Prostate gland (tissue), 2 donors: ENCODE measurements at regions not wholly inside any gene's neighbourhood (a gene's known extent, or its start where the extent isn't known, plus 50 kb on each side); places are given as distances from the start of the nearest gene placed in this dataset.

Source experiments
- DNase-seq: peaks from one replicate; pipeline ENCODE4 v3.0.0-alpha.2; 2019; ENCODE audit warnings: low spot score
- H3K27ac ChIP-seq, 2 donors: fragments of 200-600 bp; sonication (generic); 2 replicates each; pipeline ENCODE4 v1.5.1; 2017 to 2019
- H3K27me3 ChIP-seq: fragments of 200-600 bp; sonication (generic); replicated peaks from 2 replicates; pipeline ENCODE4 v1.5.1; 2019; ENCODE audit not compliant: insufficient read depth
- H3K36me3 ChIP-seq, 2 donors: fragments of 200-600 bp; sonication (generic); 1 replicate in 1 of 2; 2 replicates in 1 of 2; pipeline versions ENCODE4 v1.5.1 to v1.8.1; 2017 to 2019
- H3K4me1 ChIP-seq: fragments of 200-600 bp; sonication (generic); replicated peaks from 2 replicates; pipeline ENCODE4 v1.5.1; 2019
- H3K4me3 ChIP-seq, 2 donors: fragments of 200-600 bp; sonication (generic); 2 replicates each; pipeline ENCODE4 v1.5.1; 2017 to 2019
- H3K9me3 ChIP-seq: fragments of 200-600 bp; sonication (generic); 2 replicates; pipeline ENCODE4 v1.5.1; 2017
- POLR2A ChIP-seq: fragments of 450-650 bp; IDR thresholded peaks from one replicate; pipeline ENCODE4 v1.6.1; 2016; ENCODE audit warnings: antibody characterized with exemption, mild to moderate bottlenecking
- POLR2AphosphoS5 ChIP-seq: sonication (generic); formaldehyde crosslinking; IDR thresholded peaks from one replicate; pipeline ENCODE4 v1.6.1; 2017; ENCODE audit warnings: antibody characterized with exemption
- WGBS: methylation state at CpG from one replicate; pipeline ENCODE4 v1.1.5; 2018; 5-methylcytosine and 5-hydroxymethylcytosine counted together
- intact Hi-C: fragments of 100-400 bp; cut with DNase I; formaldehyde crosslinking; loops from one replicate; pipeline ENCODE4 v1.14.2; 2022
- TF ChIP-seq, protein P1 (sequence below), 4 experiments: fragments of 200-600 bp in 2 of 4; fragments of 450-650 bp in 2 of 4; sonication (generic) in 2 of 4; IDR thresholded peaks; 1 replicate in 3 of 4; 2 replicates in 1 of 4; pipeline ENCODE4 v1.5.1; 2016 to 2019; ENCODE audit warnings: antibody characterized with exemption in 4 of 4, mild to moderate bottlenecking in 2 of 4, moderate library complexity in 2 of 4

DNA sequence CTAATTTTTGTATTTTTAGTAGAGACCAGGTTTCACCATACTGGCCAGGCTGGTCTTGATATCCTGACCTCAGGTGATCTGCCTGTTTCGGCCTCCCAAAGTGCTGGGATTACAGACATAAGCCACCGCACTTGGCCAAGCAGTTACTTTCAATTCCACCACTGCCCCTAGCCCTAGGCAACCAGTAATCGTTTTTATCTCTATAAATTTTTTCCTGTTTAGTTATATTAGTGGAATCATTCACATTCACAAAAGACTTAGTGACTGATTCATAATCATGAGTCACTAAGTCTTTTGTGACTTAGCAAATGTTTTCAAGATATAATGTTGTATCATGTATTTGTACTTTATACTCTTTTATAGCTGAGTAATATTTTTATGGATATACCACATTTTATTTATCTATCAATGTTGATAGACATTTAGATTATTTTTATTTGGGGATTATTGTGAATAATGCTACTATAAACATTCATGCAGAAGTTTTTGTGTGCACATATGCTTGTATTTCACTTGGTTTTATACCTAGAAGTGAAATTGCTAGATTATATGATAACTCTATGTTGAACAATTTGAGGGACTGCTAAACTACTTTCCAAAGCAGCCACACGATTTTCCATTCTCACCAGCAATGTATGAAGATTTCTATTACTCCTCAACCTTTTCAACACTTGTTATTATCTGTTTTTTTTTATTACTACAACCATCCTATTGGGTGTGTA, 421.4 kb upstream of the ID4 start:
- Histone ChIP-seq H3K4me1 (no peaks in the 10 kb centered on the region), H3K36me3 (no peaks in the 10 kb centered on the region), H3K27me3 (no peaks in the 10 kb centered on the region), H3K4me3 (no peak overlapping the region), H3K9me3 (no peaks in the 10 kb centered on the region), H3K27ac (no peak overlapping the region)
- intact Hi-C loops: no loop called here
- no peak for DNase-seq
- TF ChIP-seq, protein P1, sequence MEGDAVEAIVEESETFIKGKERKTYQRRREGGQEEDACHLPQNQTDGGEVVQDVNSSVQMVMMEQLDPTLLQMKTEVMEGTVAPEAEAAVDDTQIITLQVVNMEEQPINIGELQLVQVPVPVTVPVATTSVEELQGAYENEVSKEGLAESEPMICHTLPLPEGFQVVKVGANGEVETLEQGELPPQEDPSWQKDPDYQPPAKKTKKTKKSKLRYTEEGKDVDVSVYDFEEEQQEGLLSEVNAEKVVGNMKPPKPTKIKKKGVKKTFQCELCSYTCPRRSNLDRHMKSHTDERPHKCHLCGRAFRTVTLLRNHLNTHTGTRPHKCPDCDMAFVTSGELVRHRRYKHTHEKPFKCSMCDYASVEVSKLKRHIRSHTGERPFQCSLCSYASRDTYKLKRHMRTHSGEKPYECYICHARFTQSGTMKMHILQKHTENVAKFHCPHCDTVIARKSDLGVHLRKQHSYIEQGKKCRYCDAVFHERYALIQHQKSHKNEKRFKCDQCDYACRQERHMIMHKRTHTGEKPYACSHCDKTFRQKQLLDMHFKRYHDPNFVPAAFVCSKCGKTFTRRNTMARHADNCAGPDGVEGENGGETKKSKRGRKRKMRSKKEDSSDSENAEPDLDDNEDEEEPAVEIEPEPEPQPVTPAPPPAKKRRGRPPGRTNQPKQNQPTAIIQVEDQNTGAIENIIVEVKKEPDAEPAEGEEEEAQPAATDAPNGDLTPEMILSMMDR (IDR thresholded peaks at IDR 0.05): no peak
- TF ChIP-seq POLR2A: no peak
- TF ChIP-seq POLR2AphosphoS5: no peak
- 66% methylated on average over 4 of the region's 4 CpGs for WGBS

DNA sequence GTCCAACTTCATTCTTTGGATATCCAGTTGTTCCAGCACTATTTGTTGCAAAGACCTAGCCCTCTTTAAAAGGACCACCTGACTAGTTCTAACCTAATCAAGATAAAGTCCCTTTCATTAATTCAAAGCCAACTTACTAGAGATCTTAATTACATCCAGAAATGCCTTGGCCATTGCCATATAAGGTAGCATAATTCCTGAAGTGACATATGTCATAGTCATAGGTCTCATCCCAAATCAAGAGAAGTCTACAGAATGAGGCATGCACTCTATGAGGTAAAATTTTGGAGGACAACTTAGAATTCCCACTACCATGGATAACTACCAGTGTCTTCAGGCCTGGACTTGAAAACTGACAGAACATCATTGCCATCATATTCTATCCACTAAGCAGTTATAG, 420.4 kb upstream of the ID4 start:
- H3K36me3 ChIP-seq: no peaks in the 10 kb centered on the region
- intact Hi-C loops: no loop called here

DNA sequence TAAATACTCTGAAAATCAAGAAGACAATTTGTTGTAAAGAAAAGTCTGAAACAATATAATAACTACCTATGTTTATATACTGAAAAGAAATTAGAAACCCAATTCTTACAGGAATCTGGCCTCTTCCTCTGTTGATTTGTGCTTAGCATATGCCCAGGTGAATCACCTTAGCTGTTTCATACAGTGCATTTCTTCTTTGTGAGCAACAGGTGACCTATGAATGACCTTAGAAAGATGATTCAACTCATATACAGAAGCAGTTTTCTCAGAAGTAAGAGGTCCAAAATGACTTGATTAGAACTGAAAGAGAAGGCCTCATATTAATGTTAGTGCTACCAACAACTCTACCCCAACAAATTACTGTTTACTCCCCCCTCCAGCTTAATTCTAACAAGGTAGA, 419.5 kb upstream of the ID4 start:
- H3K27ac ChIP-seq: no peak overlapping the region
- no peak for DNase-seq
- no peaks in the 10 kb centered on the region for H3K36me3 ChIP-seq
- H3K9me3 ChIP-seq: no peaks in the 10 kb centered on the region
- no peak overlapping the region for H3K4me3 ChIP-seq
- H3K27me3 ChIP-seq: no peaks in the 10 kb centered on the region
- intact Hi-C loops: no loop called here
- TF ChIP-seq, protein P1 (IDR thresholded peaks at IDR 0.05): no peak
- TF ChIP-seq POLR2AphosphoS5 (no peak), POLR2A (no peak)
- H3K4me1 ChIP-seq: no peaks in the 10 kb centered on the region

More for the DNA sequence above, 420.4 kb upstream of the ID4 start:
- H3K27me3 ChIP-seq: no peaks in the 10 kb centered on the region
- no peak overlapping the region for H3K4me3 ChIP-seq
- no peak overlapping the region for H3K27ac ChIP-seq
- H3K4me1 ChIP-seq: no peaks in the 10 kb centered on the region
- H3K9me3 ChIP-seq: no peaks in the 10 kb centered on the region
- DNase-seq: no peak
- TF ChIP-seq POLR2A: no peak
- TF ChIP-seq, protein P1 (IDR thresholded peaks at IDR 0.05): no peak
- TF ChIP-seq POLR2AphosphoS5: no peak

DNA sequence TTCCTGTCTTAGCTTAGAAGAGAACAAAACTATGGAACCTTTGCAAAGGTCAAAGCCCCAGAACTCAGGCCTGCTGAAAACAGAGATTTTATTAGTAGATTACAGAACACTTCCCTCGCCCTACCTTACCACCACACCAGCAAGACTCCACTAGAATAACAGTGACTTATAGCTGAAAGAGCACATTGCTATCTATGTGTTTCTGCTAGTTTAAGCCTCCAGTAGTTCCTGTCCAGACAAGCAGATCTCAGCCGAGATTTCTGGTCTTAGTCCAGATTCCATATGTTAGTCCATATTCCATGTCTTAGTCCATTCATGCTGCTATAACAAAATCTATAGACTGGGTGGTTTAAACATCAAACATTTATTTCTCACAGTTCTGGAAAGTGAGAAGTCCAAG, 412.3 kb upstream of the ID4 start:
- intact Hi-C loops: no loop called here
- no peak overlapping the region for H3K27ac ChIP-seq
- no peak for DNase-seq
- H3K4me1 ChIP-seq: no peaks in the 10 kb centered on the region
- TF ChIP-seq, protein P1 (IDR thresholded peaks at IDR 0.05): no peak
- no peak for TF ChIP-seq POLR2A
- no peak for TF ChIP-seq POLR2AphosphoS5
- no peaks in the 10 kb centered on the region for H3K36me3 ChIP-seq
- no peaks in the 10 kb centered on the region for H3K9me3 ChIP-seq
- no peaks in the 10 kb centered on the region for H3K27me3 ChIP-seq
- H3K4me3 ChIP-seq: no peak overlapping the region
- 53% methylated on average over 2 of the region's 2 CpGs for WGBS

DNA sequence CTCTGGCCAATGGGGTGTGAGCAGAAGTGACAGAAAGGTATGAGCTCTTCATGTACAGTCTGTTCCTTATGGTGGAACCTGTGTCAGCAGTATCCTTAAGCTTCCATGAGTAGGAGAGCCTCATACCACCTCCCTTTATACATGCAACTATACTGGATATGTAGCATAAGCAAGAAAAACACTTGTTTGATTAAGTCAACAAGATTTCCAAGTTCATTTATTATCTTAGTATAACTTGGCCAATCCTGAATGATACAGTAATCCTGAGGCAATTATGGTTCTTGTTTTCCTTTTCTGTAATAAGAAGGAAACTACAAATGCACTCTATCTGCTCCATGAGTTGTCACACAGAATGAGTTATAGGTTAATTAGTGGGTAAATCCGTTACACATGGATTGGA, 409.6 kb upstream of the ID4 start:
- Histone ChIP-seq H3K27ac (no peak overlapping the region), H3K27me3 (no peaks in the 10 kb centered on the region), H3K4me3 (no peak overlapping the region), H3K4me1 (no peaks in the 10 kb centered on the region), H3K36me3 (no peaks in the 10 kb centered on the region), H3K9me3 (no peaks in the 10 kb centered on the region)
- 91% methylated on average over 1 of the region's 1 CpG for WGBS
- no peak for TF ChIP-seq POLR2A
- TF ChIP-seq POLR2AphosphoS5: no peak
- TF ChIP-seq, protein P1 (IDR thresholded peaks at IDR 0.05): no peak
- intact Hi-C loops: no loop called here
- DNase-seq: no peak
